HG03558 (cell line): ENCODE measurements at regions not wholly inside any gene's neighbourhood (a gene's known extent, or its start where the extent isn't known, plus 50 kb on each side); places are given as distances from the start of the nearest gene placed in this dataset.

ENCODE experiments used
- ATAC-seq: cut with Tn5 transposase; IDR thresholded peaks from one replicate; pipeline ENCODE4 v1.9.1; 2021; ENCODE audit warnings: moderate number of reproducible peaks; ENCODE audit not compliant: unreplicated experiment; ENCODE audit errors: extremely low read depth

DNA sequence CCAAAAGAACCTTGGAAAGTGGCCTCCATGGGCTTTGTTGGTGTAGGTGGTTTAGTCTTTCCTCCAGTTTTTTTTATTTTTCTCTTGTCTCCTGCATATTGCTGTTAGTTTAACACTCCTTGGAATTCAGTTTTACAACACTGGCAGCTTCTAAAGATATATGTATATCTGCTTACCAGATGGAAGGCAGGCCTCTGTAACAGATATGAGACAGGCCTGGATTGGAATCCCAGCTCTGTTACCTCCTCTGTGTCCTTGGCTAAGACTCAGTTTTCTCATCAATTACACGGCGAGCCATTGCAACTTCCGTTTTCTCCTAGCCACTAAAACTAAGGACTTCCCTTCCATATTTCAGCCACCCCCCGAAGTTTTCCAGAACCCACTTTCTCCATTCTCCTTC, 133.4 kb upstream of the SMAD1 start:
- no peak for ATAC-seq

DNA sequence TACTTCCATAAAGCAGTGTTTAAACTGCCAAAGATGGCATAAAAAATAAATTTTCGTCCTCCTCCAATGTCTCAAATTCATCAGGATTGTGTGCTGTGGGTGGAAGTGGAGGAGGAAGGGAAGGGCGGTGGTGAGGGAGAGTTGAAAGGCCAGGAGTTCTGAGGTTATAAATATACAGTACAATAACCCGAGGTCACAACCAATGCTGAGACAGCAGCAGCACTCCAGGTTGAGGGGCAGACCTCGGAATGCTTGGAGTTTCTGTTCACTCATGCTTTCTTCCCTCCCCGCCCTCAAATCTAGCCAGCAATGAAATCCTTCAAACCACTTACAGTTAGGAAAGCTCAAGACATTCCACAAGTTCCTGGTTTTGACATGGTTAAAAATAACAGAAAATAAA, 134.0 kb upstream of the SMAD1 start:
- ATAC-seq, result no peak

DNA sequence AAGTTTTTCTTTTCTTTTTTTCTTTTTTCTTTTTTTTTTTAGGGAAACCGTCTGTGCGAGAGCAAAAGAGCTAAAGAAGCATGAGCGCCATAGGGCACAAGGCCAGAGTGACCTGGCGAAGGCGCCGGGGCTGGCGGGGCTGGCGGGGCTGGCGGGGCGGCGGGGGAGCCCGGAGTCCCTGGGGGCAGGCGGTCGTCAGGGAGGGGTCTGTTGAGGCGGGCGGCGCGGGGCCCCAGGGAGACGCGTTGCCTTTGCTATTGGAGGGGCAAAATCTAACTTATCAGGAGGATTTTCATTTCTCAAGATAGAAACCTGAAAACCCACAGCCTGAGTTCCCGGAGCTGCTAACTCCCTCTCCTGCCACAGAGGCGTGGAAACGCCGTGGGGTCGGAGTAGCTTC, 135.6 kb upstream of the SMAD1 start:
- ATAC-seq, result no peak

DNA sequence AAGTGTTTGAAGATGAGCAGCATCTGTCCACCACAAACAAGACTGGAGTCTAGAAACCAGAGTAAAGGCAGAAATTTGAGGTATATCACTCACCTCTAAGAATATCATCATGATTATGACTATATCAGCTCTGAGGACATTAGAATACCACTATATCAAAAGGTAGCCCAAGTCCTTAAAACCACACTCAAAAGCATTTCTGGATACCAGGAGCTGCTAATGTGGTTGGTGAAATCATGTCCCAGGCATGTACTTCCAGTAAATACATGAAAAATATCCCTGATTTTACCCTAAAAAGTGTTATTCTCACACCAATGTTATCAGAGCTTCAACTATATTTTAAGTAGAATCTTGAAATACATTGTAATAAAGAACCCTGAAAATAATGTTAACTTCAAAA, 136.3 kb upstream of the SMAD1 start:
- ATAC-seq, result no peak

DNA sequence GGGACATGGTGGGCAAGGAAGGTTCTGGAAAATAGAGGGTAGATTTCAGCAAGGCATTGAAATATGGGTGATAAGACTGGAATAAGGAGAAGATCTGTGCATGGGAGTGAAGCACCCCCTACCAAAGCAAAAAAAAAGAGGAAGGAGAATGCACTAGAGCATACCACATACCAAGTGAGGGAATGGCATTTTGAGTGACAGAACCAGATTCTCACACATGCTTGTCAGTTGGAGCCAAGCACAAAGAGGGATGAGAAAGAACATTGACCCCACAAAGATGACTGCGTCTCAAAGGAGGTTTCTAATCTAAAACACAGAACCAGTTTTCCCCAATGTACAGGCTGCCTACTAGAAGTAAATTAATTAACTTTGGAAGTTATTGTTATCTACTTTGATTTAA, 140.3 kb upstream of the SMAD1 start:
- no peak for ATAC-seq

DNA sequence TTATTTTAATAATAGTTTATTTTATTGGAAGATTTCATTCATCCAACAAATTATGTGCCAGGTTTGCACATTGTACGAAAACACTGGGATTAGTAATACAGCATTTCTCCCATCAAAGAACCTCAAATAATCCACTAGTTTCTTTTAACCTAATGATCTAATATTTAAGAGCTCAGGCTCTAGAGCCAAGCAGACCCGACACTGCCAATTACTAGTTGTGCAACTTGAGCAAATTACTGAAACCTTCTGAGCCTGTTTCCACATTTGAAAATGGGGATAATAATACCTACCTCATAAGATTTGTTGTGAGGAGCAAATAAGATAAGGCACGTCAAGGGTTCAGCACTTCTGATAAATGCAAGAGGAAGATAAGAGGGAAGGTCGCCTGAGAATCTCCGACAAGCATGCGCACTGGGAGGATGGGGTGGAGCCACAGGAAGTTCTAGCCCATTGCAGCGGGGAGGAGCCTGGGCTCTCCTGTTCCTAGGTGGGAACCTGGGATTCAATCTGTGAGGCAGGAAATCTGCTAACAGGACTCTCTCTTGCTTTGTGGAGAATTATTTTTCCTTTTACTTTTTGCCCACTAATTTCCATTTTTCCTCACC, 141.5 kb upstream of the SMAD1 start:
- ATAC-seq, result no peak

DNA sequence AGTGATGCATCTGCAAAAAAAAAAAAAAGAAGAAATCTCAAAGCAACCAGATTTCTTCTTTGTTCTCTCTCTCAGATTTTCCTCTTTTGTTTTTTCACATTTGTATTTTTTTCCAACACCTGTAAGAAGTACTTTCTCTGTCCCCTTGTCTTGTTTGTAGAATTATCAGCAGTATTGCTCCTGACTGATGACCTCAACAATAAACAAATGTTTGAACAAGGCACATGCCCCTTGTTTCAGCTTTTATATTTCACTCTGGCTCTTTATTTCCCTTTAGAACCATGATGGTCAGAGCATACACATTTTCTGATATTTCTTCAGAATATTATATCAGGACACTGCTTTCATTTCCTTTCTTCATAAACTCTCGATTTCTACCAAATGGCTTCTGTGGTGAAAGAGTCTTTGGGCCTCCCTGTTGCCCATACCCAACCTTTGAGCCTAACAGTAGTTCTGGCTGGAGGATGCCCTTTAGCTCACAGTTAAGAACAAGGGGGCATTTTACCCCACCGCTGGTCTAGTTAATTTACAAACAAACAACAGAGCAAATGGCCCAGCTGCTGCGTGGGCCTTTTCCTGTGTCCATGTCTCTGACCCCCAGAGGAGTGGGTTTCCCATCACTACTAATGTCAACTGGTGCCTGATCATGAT, 142.5 kb upstream of the SMAD1 start:
- ATAC-seq, result no peak

DNA sequence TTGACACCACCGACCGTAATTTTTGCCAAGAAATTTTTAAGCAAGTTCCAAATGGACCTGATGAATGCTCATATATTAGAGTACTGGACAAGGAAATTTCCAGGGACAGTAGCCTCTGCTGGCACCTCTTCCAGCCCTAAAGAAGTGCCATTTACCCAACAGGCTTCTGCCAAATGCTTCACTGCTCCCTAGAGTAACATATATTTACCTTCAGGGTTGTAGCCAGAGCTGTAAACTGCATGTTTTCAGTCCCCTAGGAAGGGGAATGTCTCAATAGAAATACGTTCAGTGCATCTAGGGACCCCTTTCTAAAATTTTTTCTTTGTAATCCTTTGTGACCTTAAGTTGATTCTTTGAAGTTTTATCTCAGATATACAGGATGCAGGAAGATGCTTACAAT, 143.1 kb upstream of the SMAD1 start:
- ATAC-seq, result no peak

DNA sequence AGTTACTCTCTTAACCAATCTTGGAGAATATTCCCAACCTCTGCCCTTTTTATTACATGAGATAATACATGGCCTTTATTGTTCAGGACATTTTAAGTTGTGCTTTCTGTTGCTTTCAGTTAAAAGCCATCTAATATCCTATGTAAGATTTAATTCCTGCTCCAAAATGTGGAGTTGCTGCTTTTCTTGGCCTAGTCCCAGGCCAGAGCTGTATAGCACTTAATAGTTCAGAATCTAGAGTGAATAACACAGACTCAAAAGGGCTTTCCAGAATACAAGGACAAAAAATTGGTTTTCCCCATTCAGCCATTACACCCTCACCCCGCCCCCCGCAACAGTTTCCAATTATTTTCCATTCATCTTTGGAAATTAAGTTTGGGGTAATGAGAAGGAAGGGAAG, 144.3 kb upstream of the SMAD1 start:
- no peak for ATAC-seq

DNA sequence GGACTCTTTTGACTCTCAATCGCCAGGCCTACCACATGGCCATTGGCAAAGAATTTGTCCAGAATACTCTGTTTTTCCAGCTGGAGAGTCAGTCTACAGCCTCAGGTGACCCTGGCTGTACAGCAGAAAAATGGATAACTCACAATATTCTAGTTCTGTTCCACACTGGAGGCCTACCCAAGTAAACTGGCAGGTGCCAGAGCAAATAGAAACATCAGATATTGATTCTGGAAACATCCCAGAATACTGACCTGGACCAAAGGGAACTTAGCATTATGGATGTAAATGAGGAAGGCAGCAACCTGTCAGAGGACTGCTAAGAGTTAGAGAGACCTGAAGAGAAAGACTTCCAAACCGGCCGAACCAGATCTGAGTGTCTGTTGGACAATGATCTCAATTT, 147.9 kb upstream of the SMAD1 start:
- no peak for ATAC-seq

DNA sequence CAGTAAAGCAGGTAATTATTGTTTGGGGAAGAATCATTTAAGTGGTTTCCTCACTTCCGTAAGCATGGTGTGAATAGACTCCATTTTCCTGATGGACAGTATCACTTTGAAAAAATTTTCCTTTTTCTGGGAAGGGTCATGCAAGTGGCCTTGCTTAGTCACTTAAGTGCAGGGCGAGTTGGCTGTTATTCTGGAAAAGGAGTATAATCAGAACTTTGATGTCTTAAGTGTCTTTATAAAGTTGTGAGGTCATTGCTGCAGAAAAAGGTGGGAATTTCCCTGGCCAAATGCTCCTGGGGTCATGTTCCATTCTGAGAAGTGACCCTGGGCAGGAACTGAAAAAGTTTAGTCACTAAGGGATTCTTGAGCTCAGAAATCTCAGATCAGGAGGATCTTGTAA, 146.1 kb upstream of the OTUD4 start:
- no peak for ATAC-seq

DNA sequence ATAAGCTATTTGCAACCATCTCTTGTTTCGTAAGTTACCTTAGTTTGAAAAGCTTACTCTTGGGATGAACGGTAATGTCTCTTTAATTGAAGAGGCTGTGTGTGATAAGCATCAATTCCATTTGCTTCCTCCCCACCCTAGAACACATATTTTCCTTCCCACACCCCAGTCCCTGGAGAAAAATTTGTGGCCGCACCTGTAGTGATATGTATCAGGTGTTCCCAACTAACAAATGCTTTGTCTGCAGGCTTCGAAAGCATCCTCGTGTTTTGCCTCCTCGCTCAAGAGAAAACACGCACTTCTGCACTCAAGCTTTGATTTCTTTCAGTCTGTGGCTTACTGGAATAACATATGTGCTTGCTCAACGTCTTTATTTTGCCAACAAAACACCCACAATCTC, 143.8 kb upstream of the OTUD4 start:
- no peak for ATAC-seq

DNA sequence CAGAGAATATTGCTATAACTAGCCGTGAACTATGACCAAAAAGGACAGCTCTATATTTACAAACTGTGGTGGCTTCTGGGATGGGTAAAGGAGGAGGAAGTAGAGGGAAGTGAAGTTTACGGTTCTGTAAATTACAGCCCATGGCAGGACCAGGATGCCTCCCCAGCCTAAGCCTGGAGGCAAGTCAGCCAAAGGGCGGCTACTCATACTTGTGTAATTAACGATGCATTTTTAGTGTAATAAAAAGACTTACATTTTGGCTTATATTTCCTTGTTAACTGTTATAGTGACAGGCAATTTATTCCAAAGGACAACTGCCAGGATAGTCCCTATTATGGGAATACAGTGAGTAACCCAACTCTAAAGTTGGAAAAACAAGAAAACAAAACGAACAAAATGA, 139.9 kb upstream of the OTUD4 start:
- no peak for ATAC-seq

DNA sequence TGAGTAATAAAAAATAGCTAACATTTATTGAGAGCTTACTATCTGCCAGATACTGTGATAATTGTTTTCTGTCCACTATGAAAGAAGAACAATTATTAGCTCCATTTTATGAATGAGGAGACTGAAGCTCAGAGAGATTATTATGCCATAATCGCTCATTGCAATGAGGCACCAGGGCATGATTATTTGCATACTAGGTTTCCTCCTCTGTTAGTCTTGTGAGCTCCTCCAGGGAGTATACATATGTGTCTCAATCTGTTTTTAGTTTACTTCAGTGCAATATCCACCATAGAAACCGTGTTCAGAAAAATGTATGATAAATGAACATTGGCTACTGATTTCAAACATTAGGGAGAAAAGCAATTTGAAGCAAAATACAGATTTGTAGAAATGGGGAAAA, 139.4 kb upstream of the OTUD4 start:
- no peak for ATAC-seq

DNA sequence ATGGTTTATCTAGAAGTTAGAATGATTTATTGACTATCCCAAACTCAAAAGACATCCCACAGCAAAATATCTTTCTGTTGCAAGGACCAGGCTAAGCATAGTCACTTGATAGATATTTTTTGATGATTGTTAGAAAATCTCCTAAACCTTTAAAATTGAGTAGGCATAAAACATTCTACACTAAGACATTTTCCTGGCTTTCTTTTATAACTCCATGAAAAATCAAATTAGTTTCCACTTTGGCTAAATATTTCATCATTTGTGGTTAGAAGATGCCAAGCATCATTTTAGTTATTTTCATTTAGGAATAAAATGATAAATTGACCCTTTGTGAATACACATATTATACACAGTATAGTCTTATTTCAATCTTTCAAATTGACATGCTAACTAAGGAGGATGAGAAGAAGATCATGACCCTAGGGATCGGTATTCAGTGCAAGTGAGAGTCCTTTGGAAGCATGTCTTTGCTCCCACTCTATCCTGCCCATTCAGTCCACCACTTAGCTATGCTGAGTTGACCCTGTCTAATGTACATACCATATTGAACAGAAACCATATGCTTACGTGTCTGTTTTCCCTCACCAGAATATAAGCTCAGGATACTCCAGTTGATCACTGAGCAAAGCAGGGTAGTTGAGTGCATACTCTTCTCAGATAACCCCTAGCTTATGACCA, 136.6 kb upstream of the OTUD4 start:
- ATAC-seq, result no peak

DNA sequence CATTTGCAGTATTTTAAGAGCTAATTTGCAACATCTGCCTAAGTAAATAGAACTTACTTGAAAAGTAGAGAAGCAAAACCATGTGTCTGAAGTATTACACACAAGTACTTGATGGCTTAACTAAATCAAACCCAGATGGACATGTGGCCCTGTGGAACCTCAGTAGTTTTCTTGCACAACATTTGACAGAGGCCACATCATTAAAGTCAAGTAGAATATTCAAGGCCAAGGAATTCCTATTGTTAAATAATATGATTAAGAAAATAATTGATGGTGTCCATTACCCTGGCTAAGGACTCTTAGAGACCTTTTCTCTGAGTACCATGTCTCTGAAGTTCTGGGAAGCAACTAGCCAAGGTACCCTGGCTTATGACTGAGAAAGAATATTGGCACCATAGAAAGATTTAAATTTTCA, 135.4 kb upstream of the OTUD4 start:
- no peak for ATAC-seq

DNA sequence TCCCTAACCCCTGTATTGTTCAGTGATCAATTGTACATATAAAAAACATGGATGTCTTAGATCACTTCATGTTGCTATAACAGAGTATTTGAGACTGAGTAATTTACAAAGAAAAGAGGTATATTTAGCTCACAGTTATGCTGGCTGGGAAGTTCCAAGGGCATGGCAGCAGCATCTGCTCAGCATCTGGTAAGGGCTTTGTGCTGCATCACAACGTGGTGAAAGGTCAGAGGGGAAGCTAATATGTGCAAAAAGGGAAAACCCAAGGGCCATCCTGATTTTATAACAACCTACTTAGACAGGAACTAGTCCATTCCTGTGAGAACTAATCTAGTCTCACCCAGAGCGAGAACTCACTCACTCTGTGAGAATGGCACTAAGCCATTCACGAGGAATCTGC, 128.2 kb upstream of the OTUD4 start:
- ATAC-seq, result no peak

DNA sequence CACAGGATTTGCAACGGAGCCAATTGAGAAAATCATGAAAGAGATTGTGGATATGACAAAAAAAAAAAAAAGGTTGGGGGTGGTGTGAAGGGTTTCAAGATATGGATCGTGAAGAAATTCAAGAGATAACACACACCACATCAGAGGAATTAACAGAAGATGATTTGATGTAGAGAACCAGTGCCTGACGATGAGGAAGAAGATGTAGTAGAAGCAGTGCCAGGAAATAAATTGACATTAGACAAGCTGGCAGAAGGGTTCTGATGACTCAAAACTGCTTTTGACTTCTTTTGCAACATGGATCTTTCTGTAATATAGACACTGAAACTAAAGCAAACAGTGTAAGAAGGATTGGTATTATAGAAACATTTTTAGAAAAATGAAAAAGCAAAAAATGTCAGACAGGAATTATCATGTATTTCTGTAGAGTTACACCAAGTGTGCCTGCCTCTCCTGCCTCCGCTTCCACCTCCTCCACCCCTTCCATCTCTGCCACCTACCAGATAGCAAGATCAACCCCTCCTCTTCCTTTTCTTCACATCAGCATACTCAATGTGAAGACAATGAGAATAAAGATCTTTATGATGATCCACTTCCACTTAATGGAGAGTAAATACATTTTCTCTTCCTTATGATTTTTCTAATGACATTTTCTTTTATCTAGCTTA, 127.5 kb upstream of the OTUD4 start:
- no peak for ATAC-seq

DNA sequence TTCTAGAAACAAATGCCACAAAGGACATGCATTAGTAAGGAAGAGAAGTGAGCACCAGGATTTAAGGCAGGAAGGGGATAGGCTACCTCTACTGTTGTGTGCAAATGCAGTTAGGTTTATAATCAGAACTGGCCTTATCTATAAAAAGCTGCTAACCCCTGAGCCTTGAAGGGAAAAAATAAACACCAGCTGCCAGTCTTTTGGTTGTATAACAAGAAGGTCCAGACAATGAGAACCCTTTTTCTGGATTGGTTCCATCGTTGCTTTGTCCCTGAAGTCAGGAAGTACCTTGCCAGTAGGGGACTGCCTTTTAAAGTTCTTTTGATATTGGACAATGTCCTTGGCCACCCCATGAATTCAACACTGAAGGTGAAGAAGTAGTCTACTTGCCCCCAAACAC, 126.7 kb upstream of the OTUD4 start:
- no peak for ATAC-seq

DNA sequence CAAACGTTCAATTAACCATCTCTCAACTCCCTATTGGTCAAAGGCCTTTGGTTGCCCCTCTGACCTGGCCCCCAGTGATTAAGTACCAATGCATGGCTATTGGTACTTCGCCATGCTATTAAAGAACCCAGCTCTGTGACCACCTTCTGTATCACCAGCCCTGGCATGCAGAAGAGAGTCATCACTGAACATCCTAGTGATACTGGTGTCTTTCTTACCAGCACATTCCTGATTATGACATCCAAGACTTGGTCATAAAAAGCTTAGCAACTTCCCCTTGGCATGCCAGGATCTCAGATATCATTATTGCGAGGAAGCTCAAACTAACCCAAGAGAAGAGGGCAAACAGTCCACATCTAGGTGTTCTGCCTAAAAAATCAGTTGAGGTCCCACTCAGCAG, 122.3 kb upstream of the OTUD4 start:
- no peak for ATAC-seq

DNA sequence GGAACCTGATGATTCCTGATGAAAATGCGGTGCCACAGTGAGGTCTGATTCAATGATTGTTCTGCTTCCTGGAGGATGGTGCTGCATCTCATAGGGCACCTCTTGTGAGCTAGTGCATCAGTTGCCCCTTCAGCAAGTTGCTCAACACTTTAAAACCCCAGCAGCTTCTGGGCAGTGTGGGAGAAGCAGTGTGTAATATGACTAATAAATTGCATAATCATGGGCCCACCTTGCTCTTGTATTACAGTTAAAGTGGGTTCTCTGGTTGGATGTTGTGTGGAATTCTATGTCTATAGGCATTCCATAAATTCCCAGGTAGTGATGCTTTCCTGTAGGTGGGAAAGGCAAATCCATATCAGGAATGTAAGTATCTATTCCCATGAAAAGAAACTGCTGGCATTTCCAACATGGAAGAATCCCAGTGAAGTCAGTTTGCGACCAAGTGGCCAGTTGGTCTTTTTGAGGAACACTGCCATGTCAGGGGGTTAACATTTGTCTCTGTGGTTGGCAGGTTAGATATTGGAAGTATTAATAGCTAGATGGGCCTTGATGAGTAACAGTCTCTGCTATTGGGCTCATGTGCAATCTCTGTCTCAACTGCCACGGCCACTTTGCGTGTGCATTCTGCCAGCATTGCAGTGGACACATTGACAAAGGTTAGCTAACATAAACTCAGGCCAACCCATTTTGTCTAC, 121.1 kb upstream of the OTUD4 start:
- no peak for ATAC-seq
